K562 (cell line): ENCODE measurements at regions not wholly inside any gene's neighbourhood (a gene's known extent, or its start where the extent isn't known, plus 50 kb on each side); places are given as distances from the start of the nearest gene placed in this dataset.

Source experiments
- ATAC-seq: fragments of 200-7000 bp; cut with Tn5 transposase; 3 replicates; pipeline ENCODE4 v1.9.1; 2020; ENCODE audit warnings: moderate library complexity
- BruUV-seq: library from RNA; stranded (reverse); fragments of 400-500 nt; replicated peaks from 2 replicates; lab custom pipeline; 2021; lab: Mats Ljungman, UMichigan
- CTCF ChIA-PET: fragments of 300-600 bp; formaldehyde crosslinking; extraction: SDS; loops from one replicate; lab custom pipeline; 2021; ENCODE audit warnings: low intra/inter-chr PET ratio; lab: Yijun Ruan, JAX
- POLR2A ChIA-PET: fragments of 300-600, 350-650 bp; sonication (Branson Sonifier 250); formaldehyde crosslinking; extraction: SDS; loops from one replicate; lab custom pipeline; 2021; ENCODE audit warnings: antibody characterized with exemption, inconsistent platforms; lab: Yijun Ruan, JAX
- DNase-seq, 4 experiments: peaks; one replicate each; pipeline versions ENCODE4 v3.0.0 to v3.0.0-alpha.2; 2011 to 2018; ENCODE audit warnings: low spot score in 3 of 4, mixed read lengths in 3 of 4; ENCODE audit errors: extremely low read depth in 1 of 4
- FAIRE-seq: peaks from 2 replicates; lab custom pipeline; 2011; peaks lifted over from hg19 to GRCh38; lab: Jason Lieb, UNC
- H2AFZ ChIP-seq: 2 replicates; pipeline ENCODE4 v1.6.0; 2011; ENCODE audit warnings: low read depth, low read length, control low read depth, inconsistent platforms
- H3K27ac ChIP-seq: fragments of 200-600 bp; 3 replicates; pipeline ENCODE4 v1.8.0; 2011; ENCODE audit warnings: low read depth, mild to moderate bottlenecking, control low read depth, inconsistent platforms, low read length, moderate library complexity, mixed read lengths; ENCODE audit errors: extremely low read depth
- H3K27me3 ChIP-seq, 2 experiments: fragments of 300-600 bp in 1 of 2; 2 replicates in 1 of 2; 3 replicates in 1 of 2; pipeline versions ENCODE4 v1.6.0 to v1.8.0; 2011; ENCODE audit warnings: inconsistent platforms in 2 of 2, low read length in 2 of 2, mild to moderate bottlenecking in 1 of 2, mixed read lengths in 1 of 2, moderate library complexity in 1 of 2; ENCODE audit not compliant: control insufficient read depth in 2 of 2, insufficient read depth in 2 of 2
- H3K36me3 ChIP-seq: fragments of 300-600 bp; 3 replicates; pipeline ENCODE4 v1.8.0; 2011; ENCODE audit warnings: mild to moderate bottlenecking, low read length, inconsistent platforms; ENCODE audit not compliant: control insufficient read depth, insufficient read depth
- H3K4me1 ChIP-seq, 2 experiments: fragments of 200-600 bp in 1 of 2; replicated peaks in 1 of 2; 2 replicates in 1 of 2; 3 replicates in 1 of 2; pipeline versions ENCODE4 v1.5.1 to v1.8.0; 2011; ENCODE audit warnings: inconsistent platforms in 2 of 2, low read length in 2 of 2, mild to moderate bottlenecking in 1 of 2, mixed read lengths in 1 of 2, moderate library complexity in 1 of 2; ENCODE audit not compliant: control insufficient read depth in 2 of 2, insufficient read depth in 2 of 2
- H3K4me2 ChIP-seq: 2 replicates; pipeline ENCODE4 v1.6.1; 2011; ENCODE audit warnings: low read length, control low read depth, inconsistent platforms, mixed read lengths; ENCODE audit not compliant: insufficient read depth
- H3K4me3 ChIP-seq: fragments of 200-600 bp; sonication (generic), shearing (Covaris generic); 2 replicates; pipeline ENCODE4 v1.5.1; 2016; ENCODE audit warnings: control low read depth, inconsistent platforms
- H3K79me2 ChIP-seq: fragments of 200-600 bp; 3 replicates; pipeline ENCODE4 v1.8.0; 2011; ENCODE audit warnings: low read length, inconsistent platforms; ENCODE audit not compliant: control insufficient read depth, insufficient read depth
- H3K9ac ChIP-seq, 2 experiments: 2 replicates each; pipeline versions ENCODE4 v1.6.0 to v1.6.1; 2011; ENCODE audit warnings: low read depth in 2 of 2, low read length in 2 of 2, control low read depth in 1 of 2, inconsistent platforms in 1 of 2, mild to moderate bottlenecking in 1 of 2, mixed read lengths in 1 of 2; ENCODE audit not compliant: insufficient read depth in 1 of 2
- H3K9me1 ChIP-seq: one replicate; pipeline ENCODE4 v1.6.0; 2011; ENCODE audit warnings: inconsistent platforms, mild to moderate bottlenecking, low read length, moderate library complexity; ENCODE audit not compliant: control insufficient read depth, insufficient read depth
- H3K9me3 ChIP-seq: replicated peaks from 2 replicates; pipeline ENCODE4 v1.5.1; 2011; ENCODE audit warnings: low read depth, low read length, inconsistent platforms; ENCODE audit not compliant: control insufficient read depth, insufficient read depth
- H4K20me1 ChIP-seq: replicated peaks from 2 replicates; pipeline ENCODE4 v1.6.1; 2011; ENCODE audit warnings: low read length, inconsistent platforms, mixed read lengths; ENCODE audit not compliant: control insufficient read depth, insufficient read depth
- BCLAF1 ChIP-seq, 2 experiments: fragments of 450-650 bp in 1 of 2; IDR thresholded peaks; 2 replicates each; pipeline ENCODE4 v1.6.1; 2011 to 2017; ENCODE audit warnings: low read depth in 2 of 2, antibody characterized with exemption in 1 of 2, borderline replicate concordance in 1 of 2, low read length in 1 of 2, mild to moderate bottlenecking in 1 of 2, mixed read lengths in 1 of 2; ENCODE audit not compliant: control insufficient read depth in 1 of 2
- BCOR ChIP-seq: fragments of 450-650 bp; IDR thresholded peaks from 2 replicates; pipeline ENCODE4 v1.6.1; 2016
- BDP1 ChIP-seq: IDR thresholded peaks from 3 replicates; pipeline ENCODE4 v1.6.1; 2011; ENCODE audit not compliant: insufficient read length, insufficient read depth
- FOXK1 ChIP-seq: sonication (generic); formaldehyde crosslinking; IDR thresholded peaks from 2 replicates; pipeline ENCODE4 v1.8.0; 2022; ENCODE audit warnings: missing genetic modification reagents, mild to moderate bottlenecking, borderline replicate concordance
- KDM5B ChIP-seq: fragments of 200-600 bp; sonication (generic); IDR thresholded peaks from 2 replicates; pipeline ENCODE4 v1.6.1; 2012; ENCODE audit warnings: low read depth, mild to moderate bottlenecking, moderate library complexity, low read length, control low read depth, inconsistent platforms; ENCODE audit not compliant: insufficient replicate concordance
- NR2F6 ChIP-seq: fragments of 450-650 bp; formaldehyde crosslinking; IDR thresholded peaks from 2 replicates; pipeline ENCODE4 v1.4.0; 2020; ENCODE audit warnings: mild to moderate bottlenecking
- THRAP3 ChIP-seq: fragments of 450-650 bp; IDR thresholded peaks from 2 replicates; pipeline ENCODE4 v1.6.1; 2016; ENCODE audit warnings: mild to moderate bottlenecking, inconsistent platforms, borderline replicate concordance
- ZBTB17 ChIP-seq: fragments of 450-650 bp; formaldehyde crosslinking; IDR thresholded peaks from 2 replicates; pipeline ENCODE4 v1.4.0; 2020; ENCODE audit warnings: mild to moderate bottlenecking
- ZNF551 ChIP-seq: fragments of 250-450 bp; sonication (Bioruptor Pico); IDR thresholded peaks from 2 replicates; pipeline ENCODE4 v1.5.0; 2021; ENCODE audit warnings: mild to moderate bottlenecking, moderate library complexity
- WGBS: fragments of 100-300 bp; shearing (Covaris generic); methylation state at CpG from one replicate; pipeline ENCODE4 v1.1.6; 2016; ENCODE audit warnings: low coverage, mixed read lengths; ENCODE audit not compliant: insufficient coverage; ENCODE audit errors: missing lambda C conversion rate; 5-methylcytosine and 5-hydroxymethylcytosine counted together
- in situ Hi-C: fragments of 300-500 bp; cut with MboI; formaldehyde crosslinking; loops from 4 replicates; pipeline ENCODE4 v1.15.0; 2018; ENCODE audit warnings: inconsistent platforms, mixed read lengths
- intact Hi-C: fragments of 100-400 bp; cut with micrococcal nuclease; formaldehyde crosslinking; loops from 2 replicates; pipeline ENCODE4 v1.14.2; 2022
- TF ChIP-seq, protein P1 (sequence below): fragments of 250-450 bp; sonication (Bioruptor Pico); IDR thresholded peaks from 2 replicates; pipeline ENCODE4 v1.8.0; 2021; ENCODE audit warnings: borderline replicate concordance, mild to moderate bottlenecking, moderate library complexity; ENCODE audit not compliant: poor library complexity, severe bottlenecking
- TF ChIP-seq, protein P2 (sequence below): sonication (generic); formaldehyde crosslinking; IDR thresholded peaks from 2 replicates; pipeline ENCODE4 v1.8.0; 2022; ENCODE audit warnings: mild to moderate bottlenecking, missing genetic modification reagents, borderline replicate concordance

DNA sequence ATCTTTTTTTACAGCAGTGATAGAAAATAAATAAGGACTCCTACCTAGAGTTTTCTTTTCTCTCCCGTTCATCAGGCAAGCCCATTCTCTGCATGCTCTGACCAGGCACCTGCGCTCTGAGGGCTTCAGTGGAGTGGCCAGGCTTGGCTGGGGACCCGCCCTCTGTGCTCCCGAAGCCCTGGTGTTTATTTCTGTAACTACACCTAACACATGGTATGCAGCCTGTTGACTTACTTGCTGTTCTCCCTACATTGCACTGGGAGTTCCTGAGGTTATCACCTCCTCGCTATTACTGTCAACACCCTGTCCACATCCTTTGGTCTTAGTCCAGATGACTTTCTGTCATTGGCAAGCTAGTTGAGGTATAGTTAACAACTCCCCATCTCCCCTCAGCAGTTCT is 317.7 kb downstream of the LPIN1 start:
- H2AFZ ChIP-seq, result no peak overlapping the region
- intact Hi-C loops, result no loop called here
- peaks cover 5% of the 10 kb centered on the region; the same call in 1 of the 2 replicates for H3K9me3 ChIP-seq
- ChIA-PET CTCF (no interaction called here), POLR2A (no interaction called here)
- no peak overlapping the region for H3K4me3 ChIP-seq
- BruUV-seq, result no TSS peak
- H3K4me1 ChIP-seq, result peaks cover 5 to 22% of the 10 kb centered on the region in 2 experiments
- H3K9ac ChIP-seq, result no peak overlapping the region
- H4K20me1 ChIP-seq, result no peaks in the 10 kb centered on the region
- H3K79me2 ChIP-seq, result no peaks in the 10 kb centered on the region
- no peak overlapping the region for H3K27ac ChIP-seq
- 65% methylated on average over 5 of the region's 5 CpGs for WGBS
- H3K4me2 ChIP-seq, result no peak overlapping the region
- in situ Hi-C loops, result no loop called here
- H3K9me1 ChIP-seq, result no peaks in the 10 kb centered on the region
- no peak for FAIRE-seq
- TF ChIP-seq BCOR (no peak), ZBTB17 (no peak), BCLAF1 (IDR thresholded peaks at IDR 0.05; ENCODE audit: borderline replicate concordance in 1 of 2, control insufficient read depth in 1 of 2, low read depth in 2 of 2, low read length in 1 of 2) (no peak), ZNF551 (no peak), NR2F6 (CRISPR knock-in tag) (no peak), BDP1 (no peak), KDM5B (no peak), FOXK1 (CRISPR knock-in tag) (no peak), THRAP3 (no peak)
- TF ChIP-seq, protein P1, sequence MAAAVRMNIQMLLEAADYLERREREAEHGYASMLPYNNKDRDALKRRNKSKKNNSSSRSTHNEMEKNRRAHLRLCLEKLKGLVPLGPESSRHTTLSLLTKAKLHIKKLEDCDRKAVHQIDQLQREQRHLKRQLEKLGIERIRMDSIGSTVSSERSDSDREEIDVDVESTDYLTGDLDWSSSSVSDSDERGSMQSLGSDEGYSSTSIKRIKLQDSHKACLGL, result no peak
- TF ChIP-seq, protein P2, sequence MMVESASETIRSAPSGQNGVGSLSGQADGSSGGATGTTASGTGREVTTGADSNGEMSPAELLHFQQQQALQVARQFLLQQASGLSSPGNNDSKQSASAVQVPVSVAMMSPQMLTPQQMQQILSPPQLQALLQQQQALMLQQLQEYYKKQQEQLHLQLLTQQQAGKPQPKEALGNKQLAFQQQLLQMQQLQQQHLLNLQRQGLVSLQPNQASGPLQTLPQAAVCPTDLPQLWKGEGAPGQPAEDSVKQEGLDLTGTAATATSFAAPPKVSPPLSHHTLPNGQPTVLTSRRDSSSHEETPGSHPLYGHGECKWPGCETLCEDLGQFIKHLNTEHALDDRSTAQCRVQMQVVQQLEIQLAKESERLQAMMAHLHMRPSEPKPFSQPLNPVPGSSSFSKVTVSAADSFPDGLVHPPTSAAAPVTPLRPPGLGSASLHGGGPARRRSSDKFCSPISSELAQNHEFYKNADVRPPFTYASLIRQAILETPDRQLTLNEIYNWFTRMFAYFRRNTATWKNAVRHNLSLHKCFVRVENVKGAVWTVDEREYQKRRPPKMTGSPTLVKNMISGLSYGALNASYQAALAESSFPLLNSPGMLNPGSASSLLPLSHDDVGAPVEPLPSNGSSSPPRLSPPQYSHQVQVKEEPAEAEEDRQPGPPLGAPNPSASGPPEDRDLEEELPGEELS (CRISPR knock-in tag), result no peak
- H3K27me3 ChIP-seq, result no peaks in the 10 kb centered on the region
- peak; percentile 58 for ATAC-seq
- DNase-seq, result no peak
- no peaks in the 10 kb centered on the region for H3K36me3 ChIP-seq
